ENCODE measurements at regions not wholly inside any gene's neighbourhood (a gene's known extent, or its start where the extent isn't known, plus 50 kb on each side); places are given as distances from the start of the nearest gene placed in this dataset.
A peak's percentile ranks its signal among the peaks of the same experiment; 100 is the strongest.

- TF ChIP-seq CTCF (IDR thresholded peaks at IDR 0.05): no peak
Observed at GRCh38 chr2:142694282-142694681, 183.2 kb upstream of the KYNU start.

GRCh38 chr2:142693171-142693950, 184.1 kb upstream of the KYNU start:
- no peak for TF ChIP-seq CTCF (IDR thresholded peaks at IDR 0.05)

- no peak for TF ChIP-seq CTCF (IDR thresholded peaks at IDR 0.05)
Observed at GRCh38 chr2:142688856-142689605, 188.4 kb upstream of the KYNU start.

GRCh38 chr2:142687509-142687908, 190.0 kb upstream of the KYNU start:
- TF ChIP-seq CTCF (IDR thresholded peaks at IDR 0.05): no peak

GRCh38 chr2:142687075-142687474, 190.4 kb upstream of the KYNU start:
- no peak for TF ChIP-seq CTCF (IDR thresholded peaks at IDR 0.05)

GRCh38 chr2:142684667-142685066, 192.8 kb upstream of the KYNU start:
- TF ChIP-seq CTCF (IDR thresholded peaks at IDR 0.05): no peak

- peak; percentile 33; the same call in 1 of the 2 replicates for TF ChIP-seq CTCF (IDR thresholded peaks at IDR 0.05)
Observed at GRCh38 chr2:142682528-142682927, 194.9 kb upstream of the KYNU start.

All from LNCAP (cell line).